GM23338 (cell line): ENCODE measurements at regions not wholly inside any gene's neighbourhood (a gene's known extent, or its start where the extent isn't known, plus 50 kb on each side); places are given as distances from the start of the nearest gene placed in this dataset.

Source experiments
- ATAC-seq: fragments of 200-7000 bp; cut with Tn5 transposase; 3 replicates; pipeline ENCODE4 v1.9.1; 2020
- DNase-seq: peaks from one replicate; pipeline ENCODE4 v3.0.0-alpha.2; 2015; ENCODE audit warnings: low spot score
- H2AFZ ChIP-seq: fragments of 200-600 bp; sonication (generic); 2 replicates; pipeline ENCODE4 v1.8.0; 2016; ENCODE audit warnings: antibody characterized with exemption, mild to moderate bottlenecking, moderate library complexity
- H3F3A ChIP-seq: fragments of 200-600 bp; sonication (generic); replicated peaks from 2 replicates; pipeline ENCODE4 v1.8.0; 2017; ENCODE audit warnings: antibody characterized with exemption, mixed run types, low read depth
- H3K27ac ChIP-seq: fragments of 200-600 bp; sonication (generic); 2 replicates; pipeline ENCODE4 v1.6.1; 2016; ENCODE audit warnings: low read depth
- H3K27me3 ChIP-seq: fragments of 200-600 bp; sonication (generic); 2 replicates; pipeline ENCODE4 v1.8.0; 2016; ENCODE audit warnings: mild to moderate bottlenecking, mixed run types, moderate library complexity; ENCODE audit not compliant: insufficient read depth
- H3K36me3 ChIP-seq: fragments of 200-600 bp; sonication (generic); 2 replicates; pipeline ENCODE4 v1.8.0; 2016; ENCODE audit warnings: mild to moderate bottlenecking; ENCODE audit not compliant: insufficient read depth
- H3K4me1 ChIP-seq: fragments of 200-600 bp; sonication (generic); 2 replicates; pipeline ENCODE4 v1.8.0; 2016; ENCODE audit warnings: mild to moderate bottlenecking, moderate library complexity; ENCODE audit not compliant: insufficient read depth
- H3K4me2 ChIP-seq: fragments of 200-600 bp; sonication (generic); 2 replicates; pipeline ENCODE4 v1.7.1; 2017; ENCODE audit warnings: mixed run types
- H3K4me3 ChIP-seq: fragments of 200-600 bp; sonication (generic); 2 replicates; pipeline ENCODE4 v1.6.1; 2016; ENCODE audit warnings: mixed run types
- H3K79me2 ChIP-seq: fragments of 200-600 bp; sonication (generic); replicated peaks from 2 replicates; pipeline ENCODE4 v1.8.0; 2017; ENCODE audit warnings: mild to moderate bottlenecking; ENCODE audit not compliant: insufficient read depth
- H3K9me2 ChIP-seq: fragments of 200-600 bp; sonication (generic); 2 replicates; pipeline ENCODE4 v1.8.0; 2017; ENCODE audit not compliant: insufficient read depth
- H4K20me1 ChIP-seq: fragments of 200-600 bp; sonication (generic); replicated peaks from 2 replicates; pipeline ENCODE4 v1.8.0; 2017; ENCODE audit warnings: mild to moderate bottlenecking; ENCODE audit not compliant: insufficient read depth
- H3K27ac Mint-ChIP-seq: 2 replicates; pipeline ENCODE4 v1.8.0; 2020; ENCODE audit warnings: inconsistent platforms, mild to moderate bottlenecking, moderate library complexity, mixed read lengths
- H3K27me3 Mint-ChIP-seq: 3 replicates; pipeline ENCODE4 v1.8.0; 2022; ENCODE audit warnings: low read depth, mild to moderate bottlenecking, moderate library complexity, mixed read lengths, inconsistent platforms; ENCODE audit not compliant: insufficient read depth, poor library complexity
- H3K36me3 Mint-ChIP-seq: 3 replicates; pipeline ENCODE4 v1.8.0; 2021; ENCODE audit warnings: low read depth, mild to moderate bottlenecking, inconsistent platforms, moderate library complexity, mixed read lengths
- H3K4me1 Mint-ChIP-seq: 3 replicates; pipeline ENCODE4 v1.8.0; 2020; ENCODE audit warnings: mild to moderate bottlenecking, inconsistent platforms, mixed read lengths
- H3K4me3 Mint-ChIP-seq: 3 replicates; pipeline ENCODE4 v1.8.0; 2021; ENCODE audit warnings: moderate library complexity, mild to moderate bottlenecking, inconsistent platforms, mixed read lengths
- H3K9me3 Mint-ChIP-seq: 3 replicates; pipeline ENCODE4 v1.8.0; 2020; ENCODE audit warnings: moderate library complexity, mild to moderate bottlenecking, inconsistent platforms, mixed read lengths
- CREB1 ChIP-seq: fragments of 250-450 bp; sonication (Bioruptor Pico); IDR thresholded peaks from 2 replicates; pipeline ENCODE4 v1.5.0; 2020; ENCODE audit warnings: low read depth, mild to moderate bottlenecking, moderate library complexity
- EZH2 ChIP-seq: fragments of 200-600 bp; sonication (generic); IDR thresholded peaks from one replicate; pipeline ENCODE4 v1.8.0; 2017; ENCODE audit warnings: antibody characterized with exemption, mild to moderate bottlenecking, low read depth; ENCODE audit not compliant: unreplicated experiment
- EZH2phosphoT487 ChIP-seq: fragments of 200-600 bp; sonication (generic); IDR thresholded peaks from one replicate; pipeline ENCODE4 v1.8.1; 2018; ENCODE audit warnings: antibody characterized with exemption; ENCODE audit not compliant: unreplicated experiment
- JUNB ChIP-seq: IDR thresholded peaks from one replicate; pipeline ENCODE4 v1.6.1; 2016; ENCODE audit warnings: antibody characterized with exemption; ENCODE audit not compliant: unreplicated experiment
- NANOG ChIP-seq: IDR thresholded peaks from 2 replicates; pipeline ENCODE4 v1.6.1; 2016; ENCODE audit warnings: antibody characterized with exemption, borderline replicate concordance
- POLR2AphosphoS5 ChIP-seq: IDR thresholded peaks from 2 replicates; pipeline ENCODE4 v1.6.1; 2016; ENCODE audit warnings: antibody characterized with exemption, low read depth
- ZNF114 ChIP-seq: fragments of 250-450 bp; sonication (Bioruptor Pico); IDR thresholded peaks from 2 replicates; pipeline ENCODE4 v1.5.0; 2020; ENCODE audit warnings: mild to moderate bottlenecking, moderate library complexity
- ZNF331 ChIP-seq: fragments of 250-450 bp; sonication (Bioruptor Pico); IDR thresholded peaks from 2 replicates; pipeline ENCODE4 v1.5.0; 2020; ENCODE audit warnings: low read depth, mild to moderate bottlenecking, moderate library complexity
- TF ChIP-seq, protein P1 (sequence below), 2 experiments: fragments of 200-600 bp in 1 of 2; sonication (generic) in 1 of 2; conservative IDR thresholded peaks; 2 replicates each; pipeline versions ENCODE4 v1.5.1 to v1.6.1; 2016 to 2017; ENCODE audit warnings: antibody characterized with exemption in 2 of 2, low read depth in 2 of 2, mild to moderate bottlenecking in 2 of 2, moderate library complexity in 1 of 2

DNA sequence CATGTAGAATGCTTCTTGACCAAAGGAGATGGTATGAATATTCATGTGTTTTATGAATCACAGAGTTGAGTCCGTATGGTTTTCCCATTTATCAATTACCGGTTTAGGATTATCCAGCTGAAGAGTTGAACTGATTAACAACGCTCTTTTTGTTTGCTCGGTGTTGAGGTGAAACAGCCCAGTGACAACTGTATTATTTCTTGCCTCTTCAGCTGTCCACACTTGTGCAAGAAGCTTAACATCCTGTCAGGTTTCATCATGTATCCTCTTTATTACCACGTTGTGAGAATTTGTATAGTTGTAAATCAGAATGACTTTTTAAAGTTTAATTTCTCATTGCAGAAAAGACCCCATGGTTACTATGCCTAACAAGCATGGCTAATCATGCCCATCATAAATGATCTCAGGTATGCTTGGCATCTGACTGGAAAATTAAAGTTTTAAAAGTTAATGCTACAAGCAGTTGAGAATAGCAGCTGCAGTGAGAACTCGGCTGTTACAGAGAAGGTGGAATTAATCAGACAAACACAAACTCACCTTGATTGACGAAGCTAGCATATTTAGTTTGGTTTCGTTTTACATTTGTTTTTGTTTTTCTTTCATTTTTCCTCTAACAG, 563.2 kb upstream of the ADGRL2 start:
- TF ChIP-seq ZNF331 (CRISPR knock-in tag) (no peak), EZH2 (no peak), ZNF114 (CRISPR knock-in tag) (no peak), POLR2AphosphoS5 (no peak), EZH2phosphoT487 (no peak), NANOG (no peak)
- TF ChIP-seq, protein P1, sequence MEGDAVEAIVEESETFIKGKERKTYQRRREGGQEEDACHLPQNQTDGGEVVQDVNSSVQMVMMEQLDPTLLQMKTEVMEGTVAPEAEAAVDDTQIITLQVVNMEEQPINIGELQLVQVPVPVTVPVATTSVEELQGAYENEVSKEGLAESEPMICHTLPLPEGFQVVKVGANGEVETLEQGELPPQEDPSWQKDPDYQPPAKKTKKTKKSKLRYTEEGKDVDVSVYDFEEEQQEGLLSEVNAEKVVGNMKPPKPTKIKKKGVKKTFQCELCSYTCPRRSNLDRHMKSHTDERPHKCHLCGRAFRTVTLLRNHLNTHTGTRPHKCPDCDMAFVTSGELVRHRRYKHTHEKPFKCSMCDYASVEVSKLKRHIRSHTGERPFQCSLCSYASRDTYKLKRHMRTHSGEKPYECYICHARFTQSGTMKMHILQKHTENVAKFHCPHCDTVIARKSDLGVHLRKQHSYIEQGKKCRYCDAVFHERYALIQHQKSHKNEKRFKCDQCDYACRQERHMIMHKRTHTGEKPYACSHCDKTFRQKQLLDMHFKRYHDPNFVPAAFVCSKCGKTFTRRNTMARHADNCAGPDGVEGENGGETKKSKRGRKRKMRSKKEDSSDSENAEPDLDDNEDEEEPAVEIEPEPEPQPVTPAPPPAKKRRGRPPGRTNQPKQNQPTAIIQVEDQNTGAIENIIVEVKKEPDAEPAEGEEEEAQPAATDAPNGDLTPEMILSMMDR (conservative IDR thresholded peaks at IDR 0.05; ENCODE audit: low read depth in 2 of 2), result no peak
- peak overlapping the region; percentile 74 for H3K4me2 ChIP-seq
- H3F3A ChIP-seq, result no peaks in the 10 kb centered on the region; the same call in 1 of the 2 replicates
- no peaks in the 10 kb centered on the region for H3K36me3 ChIP-seq
- peak overlapping the region; percentile 91 for H3K27ac ChIP-seq
- Mint-ChIP-seq H3K27ac (peak overlapping the region; percentile 88), H3K36me3 (no peaks in the 10 kb centered on the region), H3K9me3 (no peaks in the 10 kb centered on the region), H3K4me3 (peak overlapping the region; percentile 52), H3K4me1 (peaks cover 56% of the 10 kb centered on the region), H3K27me3 (no peaks in the 10 kb centered on the region)
- H4K20me1 ChIP-seq, result no peaks in the 10 kb centered on the region
- H3K27me3 ChIP-seq, result no peaks in the 10 kb centered on the region
- no peaks in the 10 kb centered on the region for H3K79me2 ChIP-seq
- ATAC-seq, result peak; percentile 37
- no peaks in the 10 kb centered on the region for H3K9me2 ChIP-seq
- no peak for DNase-seq
- peak overlapping the region; percentile 21; the same call in 1 of the 2 replicates for H2AFZ ChIP-seq
- H3K4me1 ChIP-seq, result peaks cover 67% of the 10 kb centered on the region
- H3K4me3 ChIP-seq, result peak overlapping the region; percentile 43

- Histone ChIP-seq H3K9me2 (no peaks in the 10 kb centered on the region), H3K36me3 (no peaks in the 10 kb centered on the region), H3K4me3 (no peak overlapping the region), H3F3A (no peaks in the 10 kb centered on the region; the same call in 1 of the 2 replicates), H3K4me1 (peaks cover 54% of the 10 kb centered on the region), H3K79me2 (no peaks in the 10 kb centered on the region), H2AFZ (peak overlapping the region; percentile 17; the same call in 1 of the 2 replicates), H3K27me3 (no peaks in the 10 kb centered on the region), H3K4me2 (no peak overlapping the region), H4K20me1 (no peaks in the 10 kb centered on the region), H3K27ac (no peak overlapping the region)
- TF ChIP-seq CREB1 (CRISPR knock-in tag), result no peak
- ATAC-seq (no peak), DNase-seq (no peak)
- Mint-ChIP-seq H3K27me3 (no peaks in the 10 kb centered on the region), H3K27ac (no peak overlapping the region), H3K4me3 (no peak overlapping the region), H3K9me3 (no peaks in the 10 kb centered on the region), H3K4me1 (peaks cover 47% of the 10 kb centered on the region), H3K36me3 (no peaks in the 10 kb centered on the region)
Observed at GRCh38 chr1:81234237-81234636, 566.5 kb upstream of the ADGRL2 start.

DNA sequence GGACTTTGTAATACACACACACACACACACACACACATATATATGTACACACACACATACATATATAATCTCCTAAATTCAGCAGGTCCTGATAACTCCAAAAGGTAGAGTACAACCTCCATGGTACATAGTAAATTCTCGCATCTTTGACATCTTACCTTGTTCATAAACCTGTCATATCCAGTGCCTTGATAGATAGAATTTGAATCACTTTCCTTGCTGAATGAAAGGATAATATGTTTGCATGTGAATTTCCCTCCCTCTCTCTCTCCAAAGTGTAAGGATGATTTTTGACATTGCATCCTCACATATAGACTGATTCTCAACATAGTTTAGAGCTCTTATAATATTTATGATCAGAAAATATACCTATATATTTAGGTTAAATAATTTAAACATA, 567.1 kb upstream of the ADGRL2 start:
- peaks cover 48% of the 10 kb centered on the region for H3K4me1 ChIP-seq
- no peaks in the 10 kb centered on the region for H3K9me2 ChIP-seq
- Mint-ChIP-seq H3K36me3 (no peaks in the 10 kb centered on the region), H3K27me3 (no peaks in the 10 kb centered on the region), H3K4me1 (peaks cover 41% of the 10 kb centered on the region), H3K27ac (no peak overlapping the region), H3K4me3 (no peak overlapping the region), H3K9me3 (no peaks in the 10 kb centered on the region)
- no peaks in the 10 kb centered on the region; the same call in 1 of the 2 replicates for H3F3A ChIP-seq
- H4K20me1 ChIP-seq, result no peaks in the 10 kb centered on the region
- no peak overlapping the region for H3K4me2 ChIP-seq
- DNase-seq (no peak), ATAC-seq (no peak)
- no peaks in the 10 kb centered on the region for H3K36me3 ChIP-seq
- TF ChIP-seq CREB1 (CRISPR knock-in tag), result no peak
- no peak for TF ChIP-seq JUNB
- no peak for TF ChIP-seq POLR2AphosphoS5
- H3K27me3 ChIP-seq, result no peaks in the 10 kb centered on the region
- H3K79me2 ChIP-seq, result no peaks in the 10 kb centered on the region
- no peak overlapping the region for H3K4me3 ChIP-seq
- no peak overlapping the region for H3K27ac ChIP-seq
- H2AFZ ChIP-seq, result no peak overlapping the region
